WI38 (cell line): ENCODE measurements at regions not wholly inside any gene's neighbourhood (a gene's known extent, or its start where the extent isn't known, plus 50 kb on each side); places are given as distances from the start of the nearest gene placed in this dataset.

ENCODE experiments used
- H3K4me3 ChIP-seq: 2 replicates; pipeline ENCODE4 v1.5.1; 2011; ENCODE audit warnings: low read depth, mild to moderate bottlenecking, control low read depth, low read length
- CTCF ChIP-seq: IDR thresholded peaks from 2 replicates; pipeline ENCODE4 v1.5.1; 2012; ENCODE audit warnings: low read depth, mild to moderate bottlenecking, control low read depth, low read length

- H3K4me3 ChIP-seq = no peak overlapping the region
- TF ChIP-seq CTCF = no peak
Measured at GRCh38 chr1:208418667-208419066, 174.5 kb upstream of the PLXNA2 start.

- no peak overlapping the region for H3K4me3 ChIP-seq
- TF ChIP-seq CTCF = no peak
Measured at GRCh38 chr1:208419746-208420420, 175.7 kb upstream of the PLXNA2 start.

- no peak overlapping the region for H3K4me3 ChIP-seq
- no peak for TF ChIP-seq CTCF
Measured at GRCh38 chr1:208420696-208421095, 176.5 kb upstream of the PLXNA2 start.

GRCh38 chr1:208421486-208421885 is 177.3 kb upstream of the PLXNA2 start:
- no peak for TF ChIP-seq CTCF
- no peak overlapping the region for H3K4me3 ChIP-seq

GRCh38 chr1:208423526-208423925 is 179.3 kb upstream of the PLXNA2 start:
- H3K4me3 ChIP-seq = no peak overlapping the region
- no peak for TF ChIP-seq CTCF

- TF ChIP-seq CTCF = no peak
- no peak overlapping the region for H3K4me3 ChIP-seq
Measured at GRCh38 chr1:208425096-208425495, 180.9 kb upstream of the PLXNA2 start.

GRCh38 chr1:208430220-208430619 is 186.0 kb upstream of the PLXNA2 start:
- H3K4me3 ChIP-seq = no peak overlapping the region
- TF ChIP-seq CTCF = no peak
